HepG2 (cell line): ENCODE measurements at regions not wholly inside any gene's neighbourhood (a gene's known extent, or its start where the extent isn't known, plus 50 kb on each side); places are given as distances from the start of the nearest gene placed in this dataset.

Source experiments
- EZH2 ChIP-seq: conservative IDR thresholded peaks from 2 replicates; pipeline ENCODE4 v1.6.1; 2012; ENCODE audit warnings: mild to moderate bottlenecking, low read depth, low read length, moderate library complexity
- FOXM1 ChIP-seq: sonication (generic); formaldehyde crosslinking; IDR thresholded peaks from 2 replicates; pipeline ENCODE4 v1.5.0; 2020; ENCODE audit warnings: missing genetic modification reagents
- GABPA ChIP-seq, 2 experiments: IDR thresholded peaks; 2 replicates each; pipeline ENCODE4 v1.6.1; 2011 to 2016; ENCODE audit warnings: low read depth in 2 of 2, low read length in 1 of 2, missing biosample characterization in 1 of 2, missing genetic modification characterization in 1 of 2
- MAZ ChIP-seq, 2 experiments: sonication (generic) in 1 of 2; formaldehyde crosslinking in 1 of 2; IDR thresholded peaks; 2 replicates each; pipeline versions ENCODE4 v1.5.0 to v1.6.1; 2012 to 2020; ENCODE audit warnings: low read depth in 2 of 2, mild to moderate bottlenecking in 2 of 2, borderline replicate concordance in 1 of 2, improper control_type of control experiment in 1 of 2, low read length in 1 of 2, missing genetic modification reagents in 1 of 2, moderate library complexity in 1 of 2
- SUZ12 ChIP-seq: fragments of 150-350 bp; IDR thresholded peaks from 2 replicates; pipeline ENCODE4 v1.6.1; 2014; ENCODE audit warnings: low read depth, low read length
- TFAP4 ChIP-seq: sonication (generic); IDR thresholded peaks from 2 replicates; pipeline ENCODE4 v1.6.1; 2016; ENCODE audit warnings: low read depth, borderline replicate concordance
- TF ChIP-seq, protein P1 (sequence below): sonication (generic); formaldehyde crosslinking; IDR thresholded peaks from 2 replicates; pipeline ENCODE4 v1.5.0; 2020; ENCODE audit warnings: mild to moderate bottlenecking, missing genetic modification reagents, moderate library complexity
- TF ChIP-seq, protein P2 (sequence below): sonication (generic); formaldehyde crosslinking; IDR thresholded peaks from 2 replicates; pipeline ENCODE4 v1.5.1; 2020; ENCODE audit warnings: mild to moderate bottlenecking, missing genetic modification reagents
- TF ChIP-seq, protein P3 (sequence below): sonication (generic); formaldehyde crosslinking; IDR thresholded peaks from 2 replicates; pipeline ENCODE4 v1.4.0; 2020; ENCODE audit warnings: mild to moderate bottlenecking, missing genetic modification reagents

- no peak for TF ChIP-seq FOXM1 (CRISPR knock-in tag)
- TF ChIP-seq, protein P1, sequence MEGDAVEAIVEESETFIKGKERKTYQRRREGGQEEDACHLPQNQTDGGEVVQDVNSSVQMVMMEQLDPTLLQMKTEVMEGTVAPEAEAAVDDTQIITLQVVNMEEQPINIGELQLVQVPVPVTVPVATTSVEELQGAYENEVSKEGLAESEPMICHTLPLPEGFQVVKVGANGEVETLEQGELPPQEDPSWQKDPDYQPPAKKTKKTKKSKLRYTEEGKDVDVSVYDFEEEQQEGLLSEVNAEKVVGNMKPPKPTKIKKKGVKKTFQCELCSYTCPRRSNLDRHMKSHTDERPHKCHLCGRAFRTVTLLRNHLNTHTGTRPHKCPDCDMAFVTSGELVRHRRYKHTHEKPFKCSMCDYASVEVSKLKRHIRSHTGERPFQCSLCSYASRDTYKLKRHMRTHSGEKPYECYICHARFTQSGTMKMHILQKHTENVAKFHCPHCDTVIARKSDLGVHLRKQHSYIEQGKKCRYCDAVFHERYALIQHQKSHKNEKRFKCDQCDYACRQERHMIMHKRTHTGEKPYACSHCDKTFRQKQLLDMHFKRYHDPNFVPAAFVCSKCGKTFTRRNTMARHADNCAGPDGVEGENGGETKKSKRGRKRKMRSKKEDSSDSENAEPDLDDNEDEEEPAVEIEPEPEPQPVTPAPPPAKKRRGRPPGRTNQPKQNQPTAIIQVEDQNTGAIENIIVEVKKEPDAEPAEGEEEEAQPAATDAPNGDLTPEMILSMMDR (CRISPR knock-in tag), result no peak
- TF ChIP-seq, protein P2, sequence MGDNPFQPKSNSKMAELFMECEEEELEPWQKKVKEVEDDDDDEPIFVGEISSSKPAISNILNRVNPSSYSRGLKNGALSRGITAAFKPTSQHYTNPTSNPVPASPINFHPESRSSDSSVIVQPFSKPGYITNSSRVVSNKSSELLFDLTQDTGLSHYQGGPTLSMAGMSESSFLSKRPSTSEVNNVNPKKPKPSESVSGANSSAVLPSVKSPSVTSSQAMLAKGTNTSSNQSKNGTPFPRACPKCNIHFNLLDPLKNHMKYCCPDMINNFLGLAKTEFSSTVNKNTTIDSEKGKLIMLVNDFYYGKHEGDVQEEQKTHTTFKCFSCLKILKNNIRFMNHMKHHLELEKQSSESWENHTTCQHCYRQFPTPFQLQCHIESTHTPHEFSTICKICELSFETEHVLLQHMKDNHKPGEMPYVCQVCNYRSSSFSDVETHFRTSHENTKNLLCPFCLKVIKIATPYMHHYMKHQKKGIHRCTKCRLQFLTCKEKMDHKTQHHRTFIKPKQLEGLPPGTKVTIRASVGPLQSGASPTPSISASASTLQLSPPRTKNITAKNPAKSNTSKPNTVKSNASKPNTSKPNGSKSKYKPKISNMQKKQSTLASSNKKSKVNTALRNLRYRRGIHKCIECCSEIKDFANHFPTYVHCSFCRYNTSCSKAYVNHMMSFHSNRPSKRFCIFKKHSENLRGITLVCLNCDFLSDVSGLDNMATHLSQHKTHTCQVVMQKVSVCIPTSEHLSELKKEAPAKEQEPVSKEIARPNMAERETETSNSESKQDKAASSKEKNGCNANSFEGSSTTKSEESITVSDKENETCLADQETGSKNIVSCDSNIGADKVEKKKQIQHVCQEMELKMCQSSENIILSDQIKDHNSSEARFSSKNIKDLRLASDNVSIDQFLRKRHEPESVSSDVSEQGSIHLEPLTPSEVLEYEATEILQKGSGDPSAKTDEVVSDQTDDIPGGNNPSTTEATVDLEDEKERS, result no peak
- TF ChIP-seq GABPA (IDR thresholded peaks at IDR 0.05; ENCODE audit: low read depth, low read length), result no peak
- no peak for TF ChIP-seq GABPA (CRISPR knock-in tag; IDR thresholded peaks at IDR 0.05; ENCODE audit: low read depth)
- TF ChIP-seq, protein P3, sequence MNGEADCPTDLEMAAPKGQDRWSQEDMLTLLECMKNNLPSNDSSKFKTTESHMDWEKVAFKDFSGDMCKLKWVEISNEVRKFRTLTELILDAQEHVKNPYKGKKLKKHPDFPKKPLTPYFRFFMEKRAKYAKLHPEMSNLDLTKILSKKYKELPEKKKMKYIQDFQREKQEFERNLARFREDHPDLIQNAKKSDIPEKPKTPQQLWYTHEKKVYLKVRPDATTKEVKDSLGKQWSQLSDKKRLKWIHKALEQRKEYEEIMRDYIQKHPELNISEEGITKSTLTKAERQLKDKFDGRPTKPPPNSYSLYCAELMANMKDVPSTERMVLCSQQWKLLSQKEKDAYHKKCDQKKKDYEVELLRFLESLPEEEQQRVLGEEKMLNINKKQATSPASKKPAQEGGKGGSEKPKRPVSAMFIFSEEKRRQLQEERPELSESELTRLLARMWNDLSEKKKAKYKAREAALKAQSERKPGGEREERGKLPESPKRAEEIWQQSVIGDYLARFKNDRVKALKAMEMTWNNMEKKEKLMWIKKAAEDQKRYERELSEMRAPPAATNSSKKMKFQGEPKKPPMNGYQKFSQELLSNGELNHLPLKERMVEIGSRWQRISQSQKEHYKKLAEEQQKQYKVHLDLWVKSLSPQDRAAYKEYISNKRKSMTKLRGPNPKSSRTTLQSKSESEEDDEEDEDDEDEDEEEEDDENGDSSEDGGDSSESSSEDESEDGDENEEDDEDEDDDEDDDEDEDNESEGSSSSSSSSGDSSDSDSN (CRISPR knock-in tag), result no peak
- TF ChIP-seq MAZ (IDR thresholded peaks at IDR 0.05; ENCODE audit: borderline replicate concordance, low read depth, low read length), result no peak
- TF ChIP-seq MAZ (CRISPR knock-in tag; IDR thresholded peaks at IDR 0.05; ENCODE audit: low read depth), result no peak
- no peak for TF ChIP-seq TFAP4
- TF ChIP-seq SUZ12, result no peak
- no peak for TF ChIP-seq EZH2
Measured at GRCh38 chr10:24153031-24153430, 55.9 kb upstream of the KIAA1217 start.
